ENCODE measurements at regions not wholly inside any gene's neighbourhood (a gene's known extent, or its start where the extent isn't known, plus 50 kb on each side); places are given as distances from the start of the nearest gene placed in this dataset.

GRCh38 chr16:87054856-87055255, 262.3 kb downstream of the C16orf95 start:
- DNase-seq (ENCODE audit: low spot score), result no peak
- H3K4me3 ChIP-seq, result no peak overlapping the region
- no peak overlapping the region for H3K27ac ChIP-seq
- no peak for TF ChIP-seq CTCF (IDR thresholded peaks at IDR 0.05)

- Histone ChIP-seq H3K27ac (no peak overlapping the region), H3K4me3 (no peak overlapping the region)
- peak; percentile 24 for DNase-seq (ENCODE audit: low spot score)
- peak; percentile 21 for TF ChIP-seq CTCF (IDR thresholded peaks at IDR 0.05)
Observed at GRCh38 chr16:87056083-87056482, 261.1 kb downstream of the C16orf95 start.

- DNase-seq (ENCODE audit: low spot score), result peak; percentile 64
- TF ChIP-seq CTCF (IDR thresholded peaks at IDR 0.05), result no peak
- H3K4me3 ChIP-seq, result no peak overlapping the region
- no peak overlapping the region for H3K27ac ChIP-seq
Observed at GRCh38 chr16:87056551-87056950, 260.6 kb downstream of the C16orf95 start.

- DNase-seq (ENCODE audit: low spot score), result peak; percentile 62
- no peak for TF ChIP-seq CTCF (IDR thresholded peaks at IDR 0.05)
- Histone ChIP-seq H3K4me3 (no peak overlapping the region), H3K27ac (no peak overlapping the region)
Observed at GRCh38 chr16:87057211-87057881, 259.8 kb downstream of the C16orf95 start.

- peak; percentile 63 for DNase-seq (ENCODE audit: low spot score)
- Histone ChIP-seq H3K27ac (no peak overlapping the region), H3K4me3 (no peak overlapping the region)
- no peak for TF ChIP-seq CTCF (IDR thresholded peaks at IDR 0.05)
Observed at GRCh38 chr16:87057951-87058560, 259.1 kb downstream of the C16orf95 start.

GRCh38 chr16:87058728-87059250, 258.4 kb downstream of the C16orf95 start:
- no peak for TF ChIP-seq CTCF (IDR thresholded peaks at IDR 0.05)

More at GRCh38 chr16:87058728-87059250, 258.4 kb downstream of the C16orf95 start:
- peak; percentile 57 for DNase-seq (ENCODE audit: low spot score)
- H3K27ac ChIP-seq, result no peak overlapping the region
- no peak overlapping the region for H3K4me3 ChIP-seq

Measured in coronary artery (tissue), 2 donors.